ENCODE measurements at regions not wholly inside any gene's neighbourhood (a gene's known extent, or its start where the extent isn't known, plus 50 kb on each side); places are given as distances from the start of the nearest gene placed in this dataset.
A peak's percentile ranks its signal among the peaks of the same experiment; 100 is the strongest.

- Mint-ChIP-seq H3K9me3 (no peaks in the 10 kb centered on the region), H3K4me1 (peaks cover 19% of the 10 kb centered on the region)
- DNase-seq = no peak
Measured at GRCh38 chr6:56710967-56711366, 68.3 kb upstream of the DST start.

GRCh38 chr6:56709650-56710049 is 67.0 kb upstream of the DST start:
- Mint-ChIP-seq H3K4me1 (peaks cover 8% of the 10 kb centered on the region), H3K27ac (peak overlapping the region; percentile 20), H3K4me3 (no peak overlapping the region), H3K27me3 (ENCODE audit: low read depth, poor library complexity) (no peaks in the 10 kb centered on the region), H3K9me3 (no peaks in the 10 kb centered on the region), H3K36me3 (ENCODE audit: low read depth) (no peaks in the 10 kb centered on the region)
- TF ChIP-seq, protein P1, sequence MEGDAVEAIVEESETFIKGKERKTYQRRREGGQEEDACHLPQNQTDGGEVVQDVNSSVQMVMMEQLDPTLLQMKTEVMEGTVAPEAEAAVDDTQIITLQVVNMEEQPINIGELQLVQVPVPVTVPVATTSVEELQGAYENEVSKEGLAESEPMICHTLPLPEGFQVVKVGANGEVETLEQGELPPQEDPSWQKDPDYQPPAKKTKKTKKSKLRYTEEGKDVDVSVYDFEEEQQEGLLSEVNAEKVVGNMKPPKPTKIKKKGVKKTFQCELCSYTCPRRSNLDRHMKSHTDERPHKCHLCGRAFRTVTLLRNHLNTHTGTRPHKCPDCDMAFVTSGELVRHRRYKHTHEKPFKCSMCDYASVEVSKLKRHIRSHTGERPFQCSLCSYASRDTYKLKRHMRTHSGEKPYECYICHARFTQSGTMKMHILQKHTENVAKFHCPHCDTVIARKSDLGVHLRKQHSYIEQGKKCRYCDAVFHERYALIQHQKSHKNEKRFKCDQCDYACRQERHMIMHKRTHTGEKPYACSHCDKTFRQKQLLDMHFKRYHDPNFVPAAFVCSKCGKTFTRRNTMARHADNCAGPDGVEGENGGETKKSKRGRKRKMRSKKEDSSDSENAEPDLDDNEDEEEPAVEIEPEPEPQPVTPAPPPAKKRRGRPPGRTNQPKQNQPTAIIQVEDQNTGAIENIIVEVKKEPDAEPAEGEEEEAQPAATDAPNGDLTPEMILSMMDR (IDR thresholded peaks at IDR 0.05) = no peak
- no peak for DNase-seq

More at GRCh38 chr6:56710967-56711366, 68.3 kb upstream of the DST start:
- Mint-ChIP-seq H3K27me3 (ENCODE audit: low read depth, poor library complexity) (no peaks in the 10 kb centered on the region), H3K36me3 (ENCODE audit: low read depth) (no peaks in the 10 kb centered on the region), H3K27ac (no peak overlapping the region), H3K4me3 (no peak overlapping the region)
- TF ChIP-seq, protein P1 (IDR thresholded peaks at IDR 0.05) = no peak

DNA sequence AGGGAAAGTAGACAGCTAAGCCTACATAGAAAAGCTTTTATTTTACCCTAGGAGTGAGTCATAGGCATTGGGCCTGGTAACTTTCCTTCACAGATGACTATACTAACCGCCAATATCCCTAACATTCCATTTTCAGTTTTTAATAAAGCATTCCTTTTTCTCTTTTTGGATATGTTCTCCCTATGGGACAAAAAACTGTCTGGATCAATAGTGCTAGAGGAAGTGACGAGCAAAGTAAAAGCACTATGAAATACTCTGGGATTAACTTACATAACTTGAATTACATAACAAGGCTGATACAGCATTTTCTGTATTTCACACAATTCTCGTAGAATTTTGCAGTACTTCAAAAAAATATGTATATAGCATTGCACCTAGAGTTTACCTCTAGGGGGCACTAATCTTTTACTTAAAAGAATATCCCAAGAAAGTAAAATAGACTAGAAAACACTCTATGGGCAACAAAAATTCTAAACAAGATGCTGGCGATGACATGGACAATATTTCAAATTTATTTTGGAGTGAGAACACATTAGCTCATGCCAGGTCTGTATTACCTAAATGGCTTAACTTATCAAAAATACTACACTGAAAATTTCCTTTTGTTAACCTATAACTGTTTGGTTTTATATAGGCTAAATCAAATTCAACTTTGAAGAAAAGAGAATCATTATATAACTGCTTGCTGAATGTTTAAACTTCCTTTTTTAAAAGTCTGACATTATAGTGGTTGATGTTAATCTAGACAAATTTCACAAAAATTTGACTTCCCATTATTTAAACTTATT is 66.3 kb upstream of the DST start:
- Mint-ChIP-seq H3K36me3 (ENCODE audit: low read depth) (no peaks in the 10 kb centered on the region), H3K27ac (no peak overlapping the region), H3K4me1 (peaks cover 8% of the 10 kb centered on the region), H3K27me3 (ENCODE audit: low read depth, poor library complexity) (no peaks in the 10 kb centered on the region), H3K9me3 (no peaks in the 10 kb centered on the region), H3K4me3 (no peak overlapping the region)
- TF ChIP-seq, protein P1 (IDR thresholded peaks at IDR 0.05) = peak; percentile 75
- no peak for DNase-seq

DNA sequence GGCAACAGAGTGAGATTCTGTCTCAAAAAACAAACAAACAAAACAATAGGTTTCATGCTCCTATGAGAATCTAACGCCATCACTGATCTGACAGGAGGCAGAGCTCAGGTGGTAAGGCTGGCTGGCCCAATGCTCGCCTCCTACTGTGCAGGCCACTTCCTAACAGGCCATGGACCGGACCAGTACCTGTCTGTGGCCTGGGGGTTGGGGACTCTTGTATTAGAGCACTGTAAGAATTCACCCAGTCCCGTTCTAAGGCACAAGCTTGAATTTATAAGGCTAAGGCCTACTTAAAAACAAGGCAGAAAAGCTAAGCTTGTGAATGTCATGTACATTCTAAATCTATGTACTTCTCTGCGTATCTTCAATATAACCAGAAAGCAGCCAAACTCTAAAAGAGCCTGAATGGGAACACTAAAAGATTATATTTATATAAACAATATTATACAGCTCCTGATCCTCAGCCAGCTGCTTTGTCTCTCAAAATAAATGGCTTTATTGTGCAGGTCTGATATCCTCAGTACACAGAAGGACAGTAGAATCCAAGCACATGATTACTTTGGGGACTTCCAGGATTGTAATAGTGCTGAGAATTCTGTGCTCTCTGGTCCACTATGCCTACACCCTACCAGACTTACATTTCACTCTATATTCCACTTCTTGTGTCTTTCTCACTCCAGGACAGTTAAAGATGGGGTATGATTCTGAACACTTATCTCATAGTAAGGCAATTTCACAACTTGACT is 64.5 kb upstream of the DST start:
- H3K36me3 Mint-ChIP-seq (ENCODE audit: low read depth) = no peaks in the 10 kb centered on the region
- no peak for DNase-seq
- peaks cover 8% of the 10 kb centered on the region for H3K4me1 Mint-ChIP-seq
- no peaks in the 10 kb centered on the region for H3K9me3 Mint-ChIP-seq
- TF ChIP-seq, protein P1 (IDR thresholded peaks at IDR 0.05) = no peak
- no peak overlapping the region for H3K4me3 Mint-ChIP-seq
- H3K27ac Mint-ChIP-seq = no peak overlapping the region
- no peaks in the 10 kb centered on the region for H3K27me3 Mint-ChIP-seq (ENCODE audit: low read depth, poor library complexity)

GRCh38 chr6:56699066-56699654 is 56.5 kb upstream of the DST start:
- Mint-ChIP-seq H3K27me3 (ENCODE audit: low read depth, poor library complexity) (no peaks in the 10 kb centered on the region), H3K4me3 (no peak overlapping the region), H3K36me3 (ENCODE audit: low read depth) (peaks cover 12% of the 10 kb centered on the region), H3K27ac (no peak overlapping the region), H3K4me1 (peaks cover 5% of the 10 kb centered on the region), H3K9me3 (peaks cover 3% of the 10 kb centered on the region)
- TF ChIP-seq, protein P1 (IDR thresholded peaks at IDR 0.05) = peak; percentile 36
- DNase-seq = no peak
